HK-2 (cell line): ENCODE measurements at regions not wholly inside any gene's neighbourhood (a gene's known extent, or its start where the extent isn't known, plus 50 kb on each side); places are given as distances from the start of the nearest gene placed in this dataset.

Experiments used
- DNase-seq: peaks from one replicate; pipeline ENCODE4 v3.0.0-alpha.2; 2018; ENCODE audit not compliant: unreplicated experiment

- DNase-seq: no peak
Observed at GRCh38 chr5:158483281-158483860, 616.3 kb downstream of the EBF1 start.

- no peak for DNase-seq
Observed at GRCh38 chr5:158482125-158482524, 617.6 kb downstream of the EBF1 start.

- DNase-seq: no peak
Observed at GRCh38 chr5:158478139-158478538, 619.2 kb upstream of the CLINT1 start.

- DNase-seq: no peak
Observed at GRCh38 chr5:158477214-158477613, 618.3 kb upstream of the CLINT1 start.

GRCh38 chr5:158473016-158473635 lies 614.2 kb upstream of the CLINT1 start:
- DNase-seq: no peak

GRCh38 chr5:158471535-158471924 lies 612.6 kb upstream of the CLINT1 start:
- no peak for DNase-seq

- no peak for DNase-seq
Observed at GRCh38 chr5:158470764-158471534, 612.0 kb upstream of the CLINT1 start.

- DNase-seq: no peak
Observed at GRCh38 chr5:158468444-158468843, 609.5 kb upstream of the CLINT1 start.

- no peak for DNase-seq
Observed at GRCh38 chr5:158466191-158466590, 607.2 kb upstream of the CLINT1 start.

- DNase-seq: no peak
Observed at GRCh38 chr5:158465086-158465972, 606.4 kb upstream of the CLINT1 start.

- DNase-seq: no peak
Observed at GRCh38 chr5:158464383-158464782, 605.4 kb upstream of the CLINT1 start.

GRCh38 chr5:158463938-158464337 lies 605.0 kb upstream of the CLINT1 start:
- no peak for DNase-seq

- DNase-seq: no peak
Observed at GRCh38 chr5:158463188-158463587, 604.2 kb upstream of the CLINT1 start.

GRCh38 chr5:158462349-158463114 lies 603.6 kb upstream of the CLINT1 start:
- DNase-seq: no peak

- no peak for DNase-seq
Observed at GRCh38 chr5:158461240-158461854, 602.4 kb upstream of the CLINT1 start.

GRCh38 chr5:158458086-158458485 lies 599.1 kb upstream of the CLINT1 start:
- no peak for DNase-seq

GRCh38 chr5:158456756-158457155 lies 597.8 kb upstream of the CLINT1 start:
- DNase-seq: peak; percentile 13

GRCh38 chr5:158456241-158456640 lies 597.3 kb upstream of the CLINT1 start:
- no peak for DNase-seq

GRCh38 chr5:158451993-158452672 lies 593.2 kb upstream of the CLINT1 start:
- DNase-seq: no peak
